A673 (cell line): ENCODE measurements at regions not wholly inside any gene's neighbourhood (a gene's known extent, or its start where the extent isn't known, plus 50 kb on each side); places are given as distances from the start of the nearest gene placed in this dataset.

ENCODE experiments used
- BruUV-seq: library from RNA; stranded (reverse); fragments of 400-500 nt; replicated peaks from 2 replicates; lab custom pipeline; 2021; lab: Mats Ljungman, UMichigan
- CTCF ChIA-PET: fragments of 300-600 bp; sonication (Branson Sonifier 250); formaldehyde crosslinking; loops from one replicate; lab custom pipeline; 2022; ENCODE audit warnings: antibody characterized with exemption; lab: Charles Lee
- POLR2A ChIA-PET: fragments of 300-600 bp; sonication (Branson Sonifier 250); formaldehyde crosslinking; loops from one replicate; lab custom pipeline; 2022; ENCODE audit warnings: antibody characterized with exemption; ENCODE audit not compliant: low non-redundant PET; lab: Charles Lee
- DNase-seq: peaks from one replicate; pipeline ENCODE4 v3.0.0-alpha.2; 2015; ENCODE audit warnings: low spot score
- H3K27ac ChIP-seq: fragments of 200-600 bp; sonication (generic); 2 replicates; pipeline ENCODE4 v1.5.1; 2016; ENCODE audit warnings: mixed run types, low read depth, mild to moderate bottlenecking, mixed read lengths, antibody characterized with exemption, low read length; ENCODE audit not compliant: poor library complexity, severe bottlenecking
- H3K27me3 ChIP-seq: fragments of 200-600 bp; sonication (generic); replicated peaks from 2 replicates; pipeline ENCODE4 v1.6.1; 2017; ENCODE audit warnings: mixed run types, low read depth, mild to moderate bottlenecking, mixed read lengths, antibody characterized with exemption, low read length; ENCODE audit not compliant: insufficient read depth, poor library complexity
- H3K36me3 ChIP-seq: fragments of 200-600 bp; sonication (generic); 2 replicates; pipeline ENCODE4 v1.6.1; 2016; ENCODE audit warnings: mixed run types, mild to moderate bottlenecking, mixed read lengths, antibody characterized with exemption, low read length; ENCODE audit not compliant: insufficient read depth, poor library complexity, severe bottlenecking
- H3K4me1 ChIP-seq: fragments of 200-600 bp; sonication (generic); 2 replicates; pipeline ENCODE4 v1.6.1; 2017; ENCODE audit warnings: mixed run types, mild to moderate bottlenecking, mixed read lengths, antibody characterized with exemption, low read length; ENCODE audit not compliant: insufficient read depth, poor library complexity, severe bottlenecking
- H3K4me3 ChIP-seq: fragments of 200-600 bp; sonication (generic); 2 replicates; pipeline ENCODE4 v1.5.1; 2016; ENCODE audit warnings: low read depth, mixed run types, mild to moderate bottlenecking, mixed read lengths, low read length; ENCODE audit not compliant: poor library complexity, severe bottlenecking
- H3K9me3 ChIP-seq: fragments of 200-600 bp; sonication (generic); 2 replicates; pipeline ENCODE4 v1.6.1; 2016; ENCODE audit warnings: mixed run types, low read depth, mild to moderate bottlenecking, mixed read lengths, antibody characterized with exemption, low read length; ENCODE audit not compliant: poor library complexity, severe bottlenecking
- CTCF ChIP-seq: fragments of 300-800, 200-600 bp; sonication (generic); conservative IDR thresholded peaks from 2 replicates; pipeline ENCODE4 v1.5.1; 2017; ENCODE audit warnings: low read depth, mild to moderate bottlenecking, antibody characterized with exemption, low read length, moderate library complexity, mixed read lengths
- EZH2 ChIP-seq: fragments of 200-600 bp; sonication (generic); IDR thresholded peaks from 2 replicates; pipeline ENCODE4 v1.6.1; 2017; ENCODE audit warnings: borderline replicate concordance, low read depth, mild to moderate bottlenecking, mixed read lengths, antibody characterized with exemption, low read length; ENCODE audit not compliant: poor library complexity, severe bottlenecking
- intact Hi-C: fragments of 100-400 bp; cut with micrococcal nuclease; formaldehyde crosslinking; loops from one replicate; pipeline ENCODE4 v1.10.0; 2022; ENCODE audit not compliant: unreplicated experiment

- BruUV-seq = no TSS peak
- no peaks in the 10 kb centered on the region for H3K36me3 ChIP-seq
- no peak overlapping the region for H3K27ac ChIP-seq
- peaks cover 11% of the 10 kb centered on the region for H3K9me3 ChIP-seq
- peaks cover 13% of the 10 kb centered on the region for H3K27me3 ChIP-seq
- no peak for TF ChIP-seq EZH2
- ChIA-PET CTCF (no interaction called here), POLR2A (no interaction called here)
- H3K4me1 ChIP-seq = no peaks in the 10 kb centered on the region
- H3K4me3 ChIP-seq = no peak overlapping the region
- intact Hi-C loops = no loop called here
- no peak for DNase-seq
Observed at GRCh38 chr17:55598495-55598894, 87.2 kb upstream of the SMIM36 start.

- no peak for DNase-seq
- TF ChIP-seq CTCF = no peak
- no peak for TF ChIP-seq EZH2
- intact Hi-C loops = no loop called here
- Histone ChIP-seq H3K4me3 (no peak overlapping the region), H3K27ac (no peak overlapping the region), H3K9me3 (no peaks in the 10 kb centered on the region), H3K27me3 (no peaks in the 10 kb centered on the region), H3K36me3 (no peaks in the 10 kb centered on the region), H3K4me1 (peaks cover 9% of the 10 kb centered on the region)
- no TSS peak for BruUV-seq
- ChIA-PET POLR2A (no interaction called here), CTCF (no interaction called here)
Observed at GRCh38 chr17:55588446-55589242, 77.4 kb upstream of the SMIM36 start.

- Histone ChIP-seq H3K4me3 (no peak overlapping the region), H3K27me3 (no peaks in the 10 kb centered on the region), H3K4me1 (peaks cover 9% of the 10 kb centered on the region), H3K36me3 (no peaks in the 10 kb centered on the region), H3K27ac (no peak overlapping the region), H3K9me3 (no peaks in the 10 kb centered on the region)
- ChIA-PET CTCF (no interaction called here), POLR2A (no interaction called here)
- intact Hi-C loops = no loop called here
- no peak for DNase-seq
- BruUV-seq = no TSS peak
- TF ChIP-seq CTCF (no peak), EZH2 (no peak)
Observed at GRCh38 chr17:55587608-55588139, 76.4 kb upstream of the SMIM36 start.

- no peaks in the 10 kb centered on the region for H3K36me3 ChIP-seq
- intact Hi-C loops = no loop called here
- no peak for DNase-seq
- no peak overlapping the region for H3K4me3 ChIP-seq
- H3K27ac ChIP-seq = no peak overlapping the region
- CTCF ChIA-PET = interaction anchor here (0.6 kb wide), 1 partner anchor 15 kb away, joined by 3 read pairs; no protein-coding TSS in a partner anchor
- POLR2A ChIA-PET = no interaction called here
- TF ChIP-seq EZH2 (no peak), CTCF (no peak; the same call in 1 of the 2 replicates)
- no TSS peak for BruUV-seq
- H3K9me3 ChIP-seq = no peaks in the 10 kb centered on the region
- peaks cover 9% of the 10 kb centered on the region for H3K4me1 ChIP-seq
- H3K27me3 ChIP-seq = no peaks in the 10 kb centered on the region
Observed at GRCh38 chr17:55585629-55586028, 74.4 kb upstream of the SMIM36 start.
